BJ (cell line): ENCODE measurements at regions not wholly inside any gene's neighbourhood (a gene's known extent, or its start where the extent isn't known, plus 50 kb on each side); places are given as distances from the start of the nearest gene placed in this dataset.

ENCODE experiments used
- CTCF ChIA-PET: fragments of 350-600 bp; formaldehyde crosslinking; extraction: SDS; loops from one replicate; lab custom pipeline; 2021; ENCODE audit warnings: antibody characterized with exemption, inconsistent platforms; lab: Yijun Ruan, JAX
- POLR2A ChIA-PET: fragments of 300-600 bp; sonication (Branson Sonifier 250); formaldehyde crosslinking; extraction: SDS; loops from one replicate; lab custom pipeline; 2021; ENCODE audit warnings: antibody characterized with exemption; lab: Charles Lee
- DNase-seq: peaks from one replicate; pipeline ENCODE4 v3.0.0-alpha.2; 2011; ENCODE audit warnings: low read depth
- H3K27me3 ChIP-seq: 2 replicates; pipeline ENCODE4 v1.6.0; 2011; ENCODE audit warnings: low read length; ENCODE audit not compliant: control insufficient read depth, insufficient read depth
- H3K36me3 ChIP-seq: 2 replicates; pipeline ENCODE4 v1.5.1; 2011; ENCODE audit warnings: low read length; ENCODE audit not compliant: control insufficient read depth, insufficient read depth
- H3K4me3 ChIP-seq: 2 replicates; pipeline ENCODE4 v1.5.1; 2011; ENCODE audit warnings: low read depth, mild to moderate bottlenecking, control low read depth, low read length
- TF ChIP-seq, protein P1 (sequence below): IDR thresholded peaks from 2 replicates; pipeline ENCODE4 v1.5.1; 2011; ENCODE audit warnings: low read depth, mild to moderate bottlenecking, control low read depth, inconsistent platforms, low read length, moderate library complexity; ENCODE audit not compliant: insufficient read depth

DNA sequence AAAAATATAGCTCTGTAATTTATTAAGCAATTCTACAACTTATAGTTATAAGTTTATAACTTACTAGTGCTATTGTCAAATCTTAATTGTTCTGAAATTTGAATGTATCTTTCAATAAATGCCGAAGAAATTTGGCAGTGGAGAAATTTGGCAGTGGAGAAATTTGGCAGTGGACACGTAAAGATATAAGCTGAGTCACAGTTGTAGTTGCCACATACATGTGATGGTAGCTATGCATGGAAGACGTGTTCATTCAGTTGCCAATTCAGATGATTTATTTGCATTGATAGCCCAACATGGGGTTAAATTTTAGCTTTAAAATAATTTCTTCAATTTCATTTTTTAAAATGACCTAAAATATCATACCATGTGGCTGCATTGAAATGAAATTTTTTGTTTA is 127.8 kb upstream of the NR4A3 start:
- no peak overlapping the region for H3K4me3 ChIP-seq
- DNase-seq, result no peak
- ChIA-PET POLR2A (no interaction called here), CTCF (interaction anchor here (1.0 kb wide), 2 partner anchors 8 to 15 kb away, joined by 3 read pairs; no protein-coding TSS in a partner anchor)
- H3K36me3 ChIP-seq, result no peaks in the 10 kb centered on the region
- TF ChIP-seq, protein P1, sequence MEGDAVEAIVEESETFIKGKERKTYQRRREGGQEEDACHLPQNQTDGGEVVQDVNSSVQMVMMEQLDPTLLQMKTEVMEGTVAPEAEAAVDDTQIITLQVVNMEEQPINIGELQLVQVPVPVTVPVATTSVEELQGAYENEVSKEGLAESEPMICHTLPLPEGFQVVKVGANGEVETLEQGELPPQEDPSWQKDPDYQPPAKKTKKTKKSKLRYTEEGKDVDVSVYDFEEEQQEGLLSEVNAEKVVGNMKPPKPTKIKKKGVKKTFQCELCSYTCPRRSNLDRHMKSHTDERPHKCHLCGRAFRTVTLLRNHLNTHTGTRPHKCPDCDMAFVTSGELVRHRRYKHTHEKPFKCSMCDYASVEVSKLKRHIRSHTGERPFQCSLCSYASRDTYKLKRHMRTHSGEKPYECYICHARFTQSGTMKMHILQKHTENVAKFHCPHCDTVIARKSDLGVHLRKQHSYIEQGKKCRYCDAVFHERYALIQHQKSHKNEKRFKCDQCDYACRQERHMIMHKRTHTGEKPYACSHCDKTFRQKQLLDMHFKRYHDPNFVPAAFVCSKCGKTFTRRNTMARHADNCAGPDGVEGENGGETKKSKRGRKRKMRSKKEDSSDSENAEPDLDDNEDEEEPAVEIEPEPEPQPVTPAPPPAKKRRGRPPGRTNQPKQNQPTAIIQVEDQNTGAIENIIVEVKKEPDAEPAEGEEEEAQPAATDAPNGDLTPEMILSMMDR, result no peak
- H3K27me3 ChIP-seq, result no peaks in the 10 kb centered on the region; the same call in 1 of the 2 replicates

DNA sequence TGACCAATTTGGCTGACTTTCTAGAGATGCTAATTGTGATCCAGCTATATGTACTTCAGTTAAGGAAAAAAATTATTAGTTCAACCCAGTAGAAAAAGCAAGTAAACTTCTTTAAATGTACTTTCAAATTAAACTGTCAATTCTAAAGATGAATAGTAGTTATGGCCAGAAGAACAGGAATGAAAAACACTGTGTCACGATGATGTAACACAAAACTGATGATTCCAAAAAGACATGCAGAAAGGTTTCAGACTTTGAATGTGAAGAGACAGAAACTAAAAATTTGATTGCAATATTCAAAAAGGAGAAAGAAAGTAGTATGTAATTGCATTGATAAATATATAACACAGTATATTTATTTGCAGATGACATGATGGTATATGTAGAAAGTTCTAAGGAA is 127.3 kb upstream of the NR4A3 start:
- ChIA-PET POLR2A (no interaction called here), CTCF (interaction anchor here (1.0 kb wide), 1 partner anchor 9 kb away, joined by 3 read pairs; no protein-coding TSS in a partner anchor)

DNA sequence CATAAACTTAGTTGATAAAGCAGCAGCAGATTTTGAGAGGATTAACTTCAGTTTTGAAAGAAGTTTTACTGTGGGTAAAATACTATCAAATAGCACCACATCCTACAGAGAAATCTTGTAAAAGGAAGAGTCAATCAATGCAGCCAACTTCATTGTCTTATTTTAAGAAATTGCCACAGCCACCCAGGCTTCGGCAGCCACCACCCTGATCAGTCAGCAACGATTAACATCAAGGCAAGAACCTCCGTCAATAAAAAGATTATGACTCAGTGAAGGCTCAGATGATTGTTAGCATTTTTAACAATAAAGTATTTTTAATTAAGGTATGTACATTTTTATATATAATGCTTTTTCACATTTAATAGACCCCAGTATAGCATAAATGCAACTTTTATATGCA is 122.3 kb upstream of the NR4A3 start:
- no peaks in the 10 kb centered on the region for H3K36me3 ChIP-seq
- ChIA-PET CTCF (interaction anchor here (1.0 kb wide), 1 partner anchor 221 kb away, joined by 3 read pairs; no protein-coding TSS in a partner anchor), POLR2A (no interaction called here)

More for the DNA sequence above, 127.3 kb upstream of the NR4A3 start:
- H3K27me3 ChIP-seq, result no peaks in the 10 kb centered on the region; the same call in 1 of the 2 replicates
- TF ChIP-seq, protein P1, result no peak
- no peak overlapping the region for H3K4me3 ChIP-seq
- H3K36me3 ChIP-seq, result no peaks in the 10 kb centered on the region
- DNase-seq, result no peak

GRCh38 chr9:99712214-99712613 is 109.5 kb upstream of the NR4A3 start:
- no peaks in the 10 kb centered on the region for H3K36me3 ChIP-seq
- no peak for DNase-seq
- TF ChIP-seq, protein P1, result no peak
- H3K4me3 ChIP-seq, result no peak overlapping the region
- no peaks in the 10 kb centered on the region for H3K27me3 ChIP-seq
- ChIA-PET CTCF (interaction anchor here (0.5 to 0.9 kb wide), 2 partner anchors 60 to 217 kb away, joined by 3 read pairs; no protein-coding TSS in a partner anchor), POLR2A (no interaction called here)

More for the DNA sequence above, 122.3 kb upstream of the NR4A3 start:
- TF ChIP-seq, protein P1, result no peak
- Histone ChIP-seq H3K27me3 (no peaks in the 10 kb centered on the region), H3K4me3 (no peak overlapping the region)
- DNase-seq, result no peak

DNA sequence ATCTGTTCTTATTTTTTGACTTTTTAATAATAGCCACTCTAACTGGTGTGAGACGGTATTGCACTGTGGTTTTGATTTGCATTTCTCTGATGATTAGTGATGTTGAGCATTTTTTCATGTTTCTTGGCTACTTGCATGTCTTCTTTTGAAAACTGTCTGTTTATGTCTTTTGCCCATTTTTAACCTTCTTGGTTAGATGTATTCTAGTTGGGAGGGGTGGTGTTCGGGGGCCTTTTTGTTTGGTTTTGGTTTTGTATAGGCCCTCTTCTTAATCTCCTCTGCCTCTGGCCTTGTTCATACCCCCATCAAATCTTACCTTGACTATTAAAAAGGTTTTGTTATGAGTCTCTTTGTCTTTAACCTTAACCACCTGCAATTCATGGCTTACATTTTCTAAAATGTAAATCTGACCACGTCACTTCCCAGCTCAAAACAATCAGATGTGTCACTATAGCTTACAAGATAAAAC is 107.8 kb upstream of the NR4A3 start:
- Histone ChIP-seq H3K36me3 (no peaks in the 10 kb centered on the region), H3K27me3 (no peaks in the 10 kb centered on the region), H3K4me3 (no peak overlapping the region)
- POLR2A ChIA-PET, result no interaction called here
- no peak for DNase-seq
- CTCF ChIA-PET, result interaction anchor here (1.1 kb wide), 1 partner anchor 34 kb away, joined by 3 read pairs; no protein-coding TSS in a partner anchor
- TF ChIP-seq, protein P1, result no peak
